ENCODE measurements at regions not wholly inside any gene's neighbourhood (a gene's known extent, or its start where the extent isn't known, plus 50 kb on each side); places are given as distances from the start of the nearest gene placed in this dataset.

DNA sequence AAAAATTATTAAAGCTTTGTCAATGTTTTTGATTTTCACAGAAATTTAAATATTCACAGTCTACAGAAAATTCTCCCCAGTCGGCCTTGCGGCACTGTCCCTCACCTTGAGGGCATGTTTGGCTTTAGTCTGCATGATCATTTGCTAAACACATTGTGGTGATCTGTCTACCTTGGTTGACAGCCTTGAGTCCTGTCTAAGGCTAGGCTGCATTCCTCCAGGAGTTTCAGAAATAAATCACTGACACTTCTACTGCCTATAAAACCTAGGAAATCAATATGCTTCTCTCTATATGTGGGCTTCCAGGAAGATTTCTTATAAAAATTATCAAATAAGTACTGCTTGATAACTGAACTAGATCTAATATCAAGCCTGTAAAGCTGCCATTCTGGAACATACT is 430.7 kb upstream of the GRM3 start:
- no peaks in the 10 kb centered on the region for H3K36me3 Mint-ChIP-seq
- DNase-seq (no peak), ATAC-seq (ENCODE audit: low read depth in 2 of 2) (no peak)
- H3K27me3 Mint-ChIP-seq = no peaks in the 10 kb centered on the region
- no peak overlapping the region for H3K27ac Mint-ChIP-seq
- no peaks in the 10 kb centered on the region for H3K9me3 Mint-ChIP-seq
- no peak overlapping the region for H3K4me3 Mint-ChIP-seq
- H3K4me1 Mint-ChIP-seq = no peaks in the 10 kb centered on the region

DNA sequence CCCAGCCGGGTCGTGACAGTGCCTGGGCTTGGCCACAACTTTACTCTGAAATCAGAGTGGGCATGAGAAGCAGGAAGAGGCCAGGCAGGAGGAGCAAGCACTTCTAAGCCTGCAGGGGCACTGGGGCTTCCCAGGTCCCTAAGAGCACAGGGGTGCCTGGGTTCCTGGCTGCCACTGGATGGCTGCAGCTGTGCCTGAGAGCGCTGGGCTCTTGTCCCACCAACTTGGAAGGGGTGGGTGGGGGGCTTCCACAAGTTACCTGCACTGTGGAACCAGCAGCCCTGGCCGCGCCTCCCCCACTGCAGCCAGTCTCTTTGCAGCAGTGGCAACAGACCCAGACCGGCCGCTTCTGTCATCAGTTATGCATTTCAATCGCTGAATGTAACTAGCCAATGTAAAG is 434.7 kb upstream of the GRM3 start:
- Mint-ChIP-seq H3K4me3 (no peak overlapping the region), H3K27me3 (no peaks in the 10 kb centered on the region), H3K36me3 (no peaks in the 10 kb centered on the region), H3K27ac (no peak overlapping the region), H3K4me1 (no peaks in the 10 kb centered on the region), H3K9me3 (peaks cover 0 to 2% (median 0%) of the 10 kb centered on the region in 7 donors)
- ATAC-seq (ENCODE audit: low read depth in 2 of 2) (no peak), DNase-seq (no peak)

DNA sequence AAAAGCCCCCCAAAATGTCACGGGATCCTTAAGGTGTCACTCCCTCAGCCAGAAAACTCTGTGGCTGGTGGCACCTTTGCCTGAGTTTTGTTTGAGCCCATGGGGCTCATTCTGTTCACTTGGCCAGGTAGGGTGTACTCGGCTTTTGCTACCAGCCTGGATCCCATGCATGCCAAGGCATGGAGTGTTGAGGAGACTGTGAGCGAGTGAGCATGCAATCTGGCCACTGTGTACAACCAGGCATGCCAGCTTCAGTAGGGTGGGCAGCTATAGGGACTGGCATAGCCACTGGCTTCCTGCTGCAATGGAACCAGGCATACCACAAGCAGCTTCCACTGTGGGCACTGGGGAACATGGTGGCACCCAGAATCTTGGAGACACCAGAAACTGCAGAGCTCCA is 436.0 kb upstream of the GRM3 start:
- Mint-ChIP-seq H3K4me1 (no peaks in the 10 kb centered on the region), H3K9me3 (peaks cover 0 to 6% (median 0%) of the 10 kb centered on the region in 7 donors), H3K36me3 (no peaks in the 10 kb centered on the region), H3K4me3 (no peak overlapping the region), H3K27ac (no peak overlapping the region), H3K27me3 (no peaks in the 10 kb centered on the region)
- ATAC-seq (ENCODE audit: low read depth in 2 of 2) (no peak), DNase-seq (no peak)

DNA sequence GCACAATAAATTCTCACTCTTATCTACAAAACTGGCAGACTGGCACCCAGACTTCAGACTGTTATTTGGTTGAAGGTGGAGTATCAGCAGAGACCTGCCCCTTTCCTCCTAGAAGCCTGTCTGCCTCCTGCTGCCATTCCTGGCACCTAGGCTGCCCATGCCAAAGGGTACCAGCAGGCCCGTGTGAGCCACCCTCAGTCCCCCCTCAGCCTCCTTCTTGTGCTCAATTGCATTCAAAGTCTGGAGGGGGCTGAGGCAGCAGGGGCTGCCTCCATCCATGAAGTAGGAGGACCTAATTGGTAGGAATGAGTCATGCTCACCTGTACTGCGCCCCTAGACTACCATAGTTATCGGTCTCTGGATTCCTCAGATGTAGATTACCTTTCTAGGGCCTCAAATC is 440.9 kb upstream of the GRM3 start:
- no peak for ATAC-seq (ENCODE audit: low read depth in 2 of 2)
- no peaks in the 10 kb centered on the region for H3K36me3 Mint-ChIP-seq
- H3K27ac Mint-ChIP-seq = no peak overlapping the region
- no peak overlapping the region for H3K4me3 Mint-ChIP-seq
- no peaks in the 10 kb centered on the region for H3K27me3 Mint-ChIP-seq
- no peaks in the 10 kb centered on the region for H3K4me1 Mint-ChIP-seq
- DNase-seq = no peak
- peaks cover 0 to 8% (median 5%) of the 10 kb centered on the region in 7 donors for H3K9me3 Mint-ChIP-seq

DNA sequence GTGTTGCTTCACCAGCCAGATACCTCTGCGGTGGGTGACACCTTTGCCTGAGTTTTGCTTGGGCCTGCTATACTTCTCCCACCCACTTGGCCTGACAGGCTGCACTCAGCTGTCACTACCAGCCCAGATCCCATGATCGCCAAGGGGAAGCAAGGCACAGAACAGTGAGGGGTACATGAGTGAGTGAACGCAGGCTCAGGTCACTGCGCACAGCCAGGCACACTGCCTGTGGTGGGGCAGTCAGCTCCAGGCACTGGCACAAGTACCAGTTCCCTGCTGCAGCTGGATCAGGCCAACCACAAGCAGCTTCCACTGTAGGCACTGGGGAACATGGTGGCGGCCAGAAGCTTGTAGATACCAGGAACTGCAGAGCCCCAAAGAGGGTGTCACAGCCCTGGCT is 441.9 kb upstream of the GRM3 start:
- ATAC-seq (ENCODE audit: low read depth in 2 of 2) = no peak
- no peak for DNase-seq
- Mint-ChIP-seq H3K27ac (no peak overlapping the region), H3K9me3 (peaks cover 0 to 8% (median 5%) of the 10 kb centered on the region in 7 donors), H3K4me1 (no peaks in the 10 kb centered on the region), H3K27me3 (no peaks in the 10 kb centered on the region), H3K4me3 (no peak overlapping the region), H3K36me3 (no peaks in the 10 kb centered on the region)

DNA sequence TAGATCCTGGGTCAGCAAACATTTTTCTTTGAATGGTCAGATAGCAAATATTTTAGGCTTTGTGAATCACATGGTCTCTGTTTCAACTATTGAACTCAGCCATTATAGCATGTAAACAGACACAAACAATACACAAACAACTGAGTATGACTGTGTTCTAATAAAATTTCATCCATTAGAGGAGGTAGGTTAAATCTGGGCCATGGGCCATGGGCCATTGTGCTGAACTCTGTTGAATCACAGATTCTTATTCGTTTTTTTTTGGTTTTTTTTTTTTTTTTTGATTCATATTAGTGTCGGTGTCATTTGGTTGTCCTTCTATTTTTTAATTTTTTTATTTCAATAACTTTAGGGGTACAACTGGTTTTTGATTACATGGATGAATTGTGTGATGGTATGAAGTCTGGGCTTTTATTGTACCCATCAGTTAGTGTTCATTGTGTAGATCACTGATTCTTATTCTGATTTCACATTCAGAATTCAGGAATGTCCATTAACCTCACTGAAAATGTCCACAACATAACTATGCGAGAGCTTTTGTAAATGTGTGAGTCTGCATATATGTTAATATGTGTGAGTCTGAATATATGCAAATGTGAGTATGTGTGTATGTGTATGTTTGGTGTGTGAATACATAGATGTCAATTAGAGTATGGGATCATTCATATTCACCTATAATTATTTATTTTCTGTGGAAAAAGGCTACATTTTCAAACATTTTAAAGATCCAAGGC is 443.7 kb upstream of the GRM3 start:
- Mint-ChIP-seq H3K36me3 (no peaks in the 10 kb centered on the region), H3K4me1 (no peaks in the 10 kb centered on the region), H3K9me3 (peaks cover 0 to 10% (median 4%) of the 10 kb centered on the region in 7 donors), H3K27me3 (no peaks in the 10 kb centered on the region), H3K27ac (no peak overlapping the region), H3K4me3 (no peak overlapping the region)
- ATAC-seq (ENCODE audit: low read depth in 2 of 2) (no peak), DNase-seq (no peak)

DNA sequence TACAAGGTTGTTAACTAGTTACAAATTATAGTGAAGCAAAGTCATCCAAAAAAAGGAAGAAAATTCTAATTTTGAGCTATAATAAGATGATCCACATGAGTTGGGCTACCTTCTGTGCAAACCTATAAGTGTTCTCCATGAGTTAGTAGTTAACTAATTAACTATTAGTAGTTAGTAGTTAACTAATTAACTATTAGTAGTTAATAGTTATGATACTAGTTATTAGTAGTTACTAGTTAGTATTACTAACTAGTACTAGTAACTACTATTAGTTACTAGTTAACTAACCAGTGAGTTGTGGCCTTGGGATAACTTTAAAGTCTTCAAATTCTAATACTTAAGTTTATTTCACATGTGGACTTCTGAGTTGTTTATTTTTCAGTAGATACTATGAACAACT is 453.4 kb upstream of the GRM3 start:
- DNase-seq = no peak
- no peak for ATAC-seq (ENCODE audit: low read depth in 2 of 2)
- no peak overlapping the region for H3K27ac Mint-ChIP-seq
- H3K4me1 Mint-ChIP-seq = no peaks in the 10 kb centered on the region
- H3K9me3 Mint-ChIP-seq = peaks cover 0 to 3% (median 2%) of the 10 kb centered on the region in 7 donors
- no peaks in the 10 kb centered on the region for H3K36me3 Mint-ChIP-seq
- no peak overlapping the region for H3K4me3 Mint-ChIP-seq
- no peaks in the 10 kb centered on the region for H3K27me3 Mint-ChIP-seq

DNA sequence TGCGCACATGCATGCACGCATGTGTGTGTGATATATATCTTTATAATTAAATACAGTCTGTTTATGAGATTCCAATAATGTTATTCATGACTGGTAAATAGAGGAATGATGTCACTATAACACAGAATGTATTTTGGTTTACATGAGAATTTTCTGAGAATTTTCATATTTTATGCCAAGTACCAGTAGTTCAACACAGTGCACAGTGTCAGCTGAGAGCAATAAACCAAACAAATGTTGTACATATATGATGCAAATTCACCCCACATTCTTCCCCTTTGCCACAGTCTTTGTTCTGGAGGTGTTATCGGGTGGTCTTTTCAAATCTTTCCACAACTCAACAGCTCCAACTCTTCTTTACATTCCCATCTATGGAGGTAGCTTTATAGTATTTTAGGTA is 462.2 kb upstream of the GRM3 start:
- Mint-ChIP-seq H3K36me3 (no peaks in the 10 kb centered on the region), H3K27ac (no peak overlapping the region), H3K4me3 (no peak overlapping the region), H3K4me1 (no peaks in the 10 kb centered on the region), H3K27me3 (no peaks in the 10 kb centered on the region), H3K9me3 (peaks cover 0 to 2% (median 2%) of the 10 kb centered on the region in 7 donors)
- no peak for ATAC-seq (ENCODE audit: low read depth in 2 of 2)
- no peak for DNase-seq

DNA sequence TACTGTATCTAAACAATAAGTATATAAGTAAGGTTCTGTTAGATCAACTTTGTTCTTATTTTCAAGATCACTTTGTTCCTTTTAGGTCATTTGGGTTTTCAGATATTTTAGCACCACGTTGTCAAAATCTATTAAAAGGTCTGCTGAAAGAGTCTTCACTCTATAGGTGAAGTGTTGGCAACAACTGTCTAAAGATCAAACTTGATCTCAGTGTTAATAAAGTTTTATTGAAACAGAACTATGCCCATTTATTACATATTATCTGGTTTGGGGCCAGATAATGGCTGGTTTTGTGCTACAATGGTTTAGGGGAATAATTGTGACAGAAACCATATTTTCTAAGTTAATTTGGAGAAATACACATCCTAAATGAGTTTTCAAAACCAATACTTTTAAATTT is 478.9 kb upstream of the GRM3 start:
- Mint-ChIP-seq H3K27ac (no peak overlapping the region), H3K27me3 (no peaks in the 10 kb centered on the region), H3K9me3 (peaks cover 2 to 16% (median 4%) of the 10 kb centered on the region in 7 donors), H3K4me3 (no peak overlapping the region), H3K4me1 (no peaks in the 10 kb centered on the region), H3K36me3 (no peaks in the 10 kb centered on the region)
- ATAC-seq (ENCODE audit: low read depth in 2 of 2) = no peak
- DNase-seq = no peak

DNA sequence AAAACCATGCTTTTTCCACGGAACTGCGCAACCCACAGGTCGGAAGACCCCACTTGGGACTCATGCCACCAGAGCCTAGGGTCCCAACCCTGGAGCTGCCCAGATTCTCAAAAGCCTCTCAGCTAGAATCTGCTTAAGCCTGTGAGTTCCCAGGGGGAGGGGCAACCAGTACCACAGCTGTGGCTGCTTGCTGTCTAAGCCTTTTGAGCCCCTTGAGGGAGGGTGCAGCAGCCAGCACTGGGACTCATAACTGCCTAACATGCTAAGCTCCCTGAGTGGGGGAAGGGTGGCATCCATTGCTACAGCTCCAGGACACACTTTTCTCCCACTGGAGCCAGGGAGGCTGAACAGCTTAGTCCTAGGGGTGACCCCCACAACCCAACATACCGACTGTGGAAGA is 485.6 kb upstream of the GRM3 start:
- peaks cover 0 to 20% (median 4%) of the 10 kb centered on the region in 7 donors for H3K9me3 Mint-ChIP-seq
- no peak for ATAC-seq (ENCODE audit: low read depth in 2 of 2)
- no peak overlapping the region for H3K4me3 Mint-ChIP-seq
- H3K4me1 Mint-ChIP-seq = no peaks in the 10 kb centered on the region
- DNase-seq = no peak
- no peaks in the 10 kb centered on the region for H3K36me3 Mint-ChIP-seq
- no peak overlapping the region for H3K27ac Mint-ChIP-seq
- H3K27me3 Mint-ChIP-seq = no peaks in the 10 kb centered on the region

DNA sequence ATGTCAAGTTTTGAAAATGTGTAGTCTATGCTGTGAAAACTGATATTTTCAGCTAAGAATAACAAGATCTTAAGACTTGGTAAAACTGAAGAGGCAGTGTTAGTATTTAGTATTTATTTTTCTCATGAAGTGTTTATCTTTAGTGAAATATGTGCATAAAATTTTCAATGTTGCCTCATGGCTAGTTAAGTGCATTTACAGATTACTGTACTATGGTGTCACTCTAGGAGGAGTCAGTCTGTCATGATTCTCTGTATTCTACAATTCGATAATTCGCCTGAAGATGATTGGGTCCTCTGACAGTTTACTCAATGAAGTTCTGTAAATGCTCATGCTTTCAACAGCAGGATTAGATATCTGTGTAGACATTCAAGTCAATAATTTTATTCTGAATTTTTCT is 488.1 kb upstream of the GRM3 start:
- no peak overlapping the region for H3K27ac Mint-ChIP-seq
- H3K36me3 Mint-ChIP-seq = no peaks in the 10 kb centered on the region
- ATAC-seq (ENCODE audit: low read depth in 2 of 2) = no peak
- H3K4me1 Mint-ChIP-seq = no peaks in the 10 kb centered on the region
- no peak for DNase-seq
- no peak overlapping the region for H3K4me3 Mint-ChIP-seq
- H3K27me3 Mint-ChIP-seq = no peaks in the 10 kb centered on the region
- H3K9me3 Mint-ChIP-seq = peaks cover 0 to 19% (median 4%) of the 10 kb centered on the region in 7 donors

DNA sequence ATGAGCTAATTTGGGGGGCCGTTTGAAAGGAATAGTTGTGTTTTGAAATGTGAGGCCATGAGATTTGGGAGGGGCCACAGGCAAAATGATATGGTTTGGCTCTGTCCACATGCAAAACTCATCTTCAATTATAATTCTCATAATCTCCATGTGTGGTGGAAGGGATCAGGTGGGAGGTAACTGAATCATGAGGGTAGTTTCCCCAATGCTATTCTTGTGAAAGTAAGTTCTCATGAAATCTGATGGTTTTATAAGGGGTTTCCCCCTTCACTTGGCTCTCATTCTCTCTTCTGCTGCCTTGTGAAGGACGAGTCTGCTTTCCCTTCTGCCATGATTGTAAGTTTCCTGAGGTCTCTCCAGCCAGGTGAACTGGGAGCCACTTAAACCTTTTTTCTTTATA is 490.8 kb upstream of the GRM3 start:
- H3K36me3 Mint-ChIP-seq = no peaks in the 10 kb centered on the region
- ATAC-seq (ENCODE audit: low read depth in 2 of 2) = no peak
- DNase-seq = no peak
- no peak overlapping the region for H3K4me3 Mint-ChIP-seq
- no peaks in the 10 kb centered on the region for H3K4me1 Mint-ChIP-seq
- no peak overlapping the region for H3K27ac Mint-ChIP-seq
- H3K27me3 Mint-ChIP-seq = no peaks in the 10 kb centered on the region
- H3K9me3 Mint-ChIP-seq = peaks cover 0 to 17% (median 5%) of the 10 kb centered on the region in 7 donors

DNA sequence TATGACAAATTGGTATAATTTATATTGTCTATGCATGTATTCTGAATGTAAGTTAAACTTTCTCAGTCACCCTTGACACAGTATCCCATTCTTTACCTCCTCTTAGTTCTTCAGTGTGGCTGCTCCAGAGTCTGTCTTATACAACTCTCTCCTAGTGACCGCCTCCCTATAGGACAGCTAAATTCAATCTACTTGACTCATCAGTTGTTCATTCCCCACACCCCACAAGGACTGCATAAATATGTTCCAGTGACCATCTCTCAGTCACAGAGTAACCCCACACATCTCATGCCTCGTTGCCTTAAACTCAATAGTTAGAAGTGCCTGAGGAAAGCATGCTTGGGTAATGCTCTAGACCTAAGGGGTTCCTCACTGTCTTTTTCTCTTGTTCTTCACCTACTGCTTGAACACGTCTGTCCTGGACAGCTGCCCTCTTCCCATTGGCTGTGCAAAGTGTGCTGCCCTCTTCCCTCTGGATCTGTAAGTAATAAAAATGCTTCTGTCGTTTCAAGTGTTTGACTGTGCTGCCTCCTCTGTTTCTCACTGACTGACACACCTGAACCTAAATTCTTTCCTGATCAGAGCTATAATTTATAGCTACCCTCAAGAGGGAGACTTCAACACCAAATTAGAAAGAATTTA is 494.6 kb upstream of the GRM3 start:
- no peak overlapping the region for H3K27ac Mint-ChIP-seq
- H3K9me3 Mint-ChIP-seq = peaks cover 0 to 27% (median 9%) of the 10 kb centered on the region in 7 donors
- no peak for ATAC-seq (ENCODE audit: low read depth in 2 of 2)

DNA sequence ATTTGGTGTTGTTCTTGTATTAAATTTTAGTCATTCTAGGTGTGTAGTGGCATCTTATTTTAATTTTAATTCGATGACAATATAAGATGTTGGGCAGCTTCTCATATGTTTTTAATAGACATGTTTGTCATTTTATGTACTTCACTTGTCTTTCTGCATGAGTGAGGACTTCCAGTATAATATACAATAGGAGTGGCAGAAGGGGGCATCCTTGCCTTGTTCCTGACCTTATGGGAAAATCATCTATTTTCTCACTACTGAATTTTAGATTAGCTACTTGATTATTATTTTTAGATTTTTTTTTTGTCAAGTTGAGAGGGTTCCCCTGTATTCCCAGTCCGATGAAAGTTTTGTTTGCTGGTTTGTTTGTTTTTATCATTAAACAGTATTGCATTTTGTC is 495.2 kb upstream of the GRM3 start:
- Mint-ChIP-seq H3K4me1 (no peaks in the 10 kb centered on the region), H3K36me3 (no peaks in the 10 kb centered on the region), H3K9me3 (peaks cover 0 to 27% (median 7%) of the 10 kb centered on the region in 7 donors), H3K27ac (no peak overlapping the region), H3K27me3 (no peaks in the 10 kb centered on the region), H3K4me3 (no peak overlapping the region)
- ATAC-seq (ENCODE audit: low read depth in 2 of 2) (no peak), DNase-seq (no peak)

More for the DNA sequence above, 494.6 kb upstream of the GRM3 start:
- Mint-ChIP-seq H3K4me1 (no peaks in the 10 kb centered on the region), H3K36me3 (no peaks in the 10 kb centered on the region), H3K27me3 (no peaks in the 10 kb centered on the region), H3K4me3 (no peak overlapping the region)
- DNase-seq = no peak
